ENCODE measurements at regions not wholly inside any gene's neighbourhood (a gene's known extent, or its start where the extent isn't known, plus 50 kb on each side); places are given as distances from the start of the nearest gene placed in this dataset.

GRCh38 chr10:84789026-84789425, 460.6 kb downstream of the CCSER2 start:
- no peak for TF ChIP-seq CTCF (conservative IDR thresholded peaks at IDR 0.05 in 1 of 2, IDR thresholded peaks at IDR 0.05 in 1 of 2; ENCODE audit: low read depth in 1 of 2, low read length in 2 of 2)
- no peak for TF ChIP-seq EZH2 (IDR thresholded peaks at IDR 0.05; ENCODE audit: low read length, missing control alignments)

All from fibroblast of lung (primary cell).